ENCODE measurements at regions not wholly inside any gene's neighbourhood (a gene's known extent, or its start where the extent isn't known, plus 50 kb on each side); places are given as distances from the start of the nearest gene placed in this dataset.

- H2BK5ac ChIP-seq (ENCODE audit: insufficient read length, low read length) = no peak overlapping the region
- H3K27ac ChIP-seq (ENCODE audit: insufficient read length, low read depth, low read length) = no peak overlapping the region
- no peaks in the 10 kb centered on the region for H3K79me2 ChIP-seq (ENCODE audit: insufficient read depth, low read length)
- no peak overlapping the region for H4K8ac ChIP-seq (replicated peaks; ENCODE audit: insufficient read length, low read depth, low read length)
- Mint-ChIP-seq H3K9me3 (no peaks in the 10 kb centered on the region), H3K4me3 (no peak overlapping the region), H3K27me3 (ENCODE audit: low read depth) (no peaks in the 10 kb centered on the region), H3K27ac (no peak overlapping the region), H3K36me3 (ENCODE audit: insufficient read depth in 1 of 3, low read depth in 3 of 3) (no peaks in the 10 kb centered on the region), H3K4me1 (peaks cover 9 to 11% of the 10 kb centered on the region in 2 experiments)
- no peak overlapping the region for H3K18ac ChIP-seq (ENCODE audit: insufficient read length, low read depth, low read length)
- H3K23ac ChIP-seq (ENCODE audit: insufficient read length, low read depth, low read length) = no peak overlapping the region
- H3K4me1 ChIP-seq (ENCODE audit: insufficient read depth, low read length) = no peaks in the 10 kb centered on the region
- H3K27me3 ChIP-seq (ENCODE audit: insufficient read depth, low read length) = no peaks in the 10 kb centered on the region
- no peak overlapping the region for H2BK12ac ChIP-seq (ENCODE audit: insufficient read length, low read depth, low read length)
- no peak overlapping the region for H4K5ac ChIP-seq (ENCODE audit: insufficient read length, low read depth, low read length)
- no peak overlapping the region for H3K4me2 ChIP-seq (ENCODE audit: insufficient read depth, insufficient read length, low read length)
- no peak overlapping the region for H3K4ac ChIP-seq (ENCODE audit: low read depth, low read length)
- no peak overlapping the region for H4K91ac ChIP-seq (ENCODE audit: insufficient read length, low read depth, low read length)
- H3K14ac ChIP-seq (ENCODE audit: insufficient read depth, low read length) = no peak overlapping the region
- H2BK20ac ChIP-seq (ENCODE audit: low read depth, low read length, poor library complexity, severe bottlenecking) = no peak overlapping the region
- H2AFZ ChIP-seq (ENCODE audit: low read length) = no peak overlapping the region
- no peak for TF ChIP-seq CTCF (conservative IDR thresholded peaks at IDR 0.05)
- H3K23me2 ChIP-seq (ENCODE audit: insufficient read length, low read depth, low read length, poor library complexity, severe bottlenecking) = no peaks in the 10 kb centered on the region
- no peak overlapping the region for H3K9ac ChIP-seq (ENCODE audit: extremely low read depth, insufficient read length, low read length)
- H2AK5ac ChIP-seq (ENCODE audit: insufficient read length, low read length) = no peak overlapping the region
- H3K79me1 ChIP-seq (ENCODE audit: insufficient read depth, low read depth, low read length, poor library complexity, severe bottlenecking) = no peaks in the 10 kb centered on the region
- DNase-seq = no peak
- no peak overlapping the region for H2BK120ac ChIP-seq (ENCODE audit: low read depth, low read length, poor library complexity, severe bottlenecking)
- H3K9me3 ChIP-seq (ENCODE audit: control insufficient read depth, low read depth, low read length) = no peaks in the 10 kb centered on the region
- no peak overlapping the region for H3T11ph ChIP-seq (ENCODE audit: low read length)
- H2BK15ac ChIP-seq (ENCODE audit: low read depth, low read length) = no peak overlapping the region
- H4K20me1 ChIP-seq (ENCODE audit: control insufficient read depth, insufficient read depth, insufficient read length) = no peaks in the 10 kb centered on the region
- WGBS (ENCODE audit: extremely low coverage, insufficient read length, low lambda C conversion rate) = no CpG with 5 or more reads among the region's 2 CpGs
- H3K56ac ChIP-seq (ENCODE audit: insufficient read length, low read depth, low read length) = no peak overlapping the region
These were observed 183.3 kb downstream of the KCNRG start for GRCh38 chr13:50198508-50198907.

Data from H9 (cell line).